ENCODE measurements at regions not wholly inside any gene's neighbourhood (a gene's known extent, or its start where the extent isn't known, plus 50 kb on each side); places are given as distances from the start of the nearest gene placed in this dataset.
A peak's percentile ranks its signal among the peaks of the same experiment; 100 is the strongest.

GRCh38 chr2:18792226-18792629, 202.9 kb upstream of the NT5C1B start:
- H3K4me1 ChIP-seq (ENCODE audit: low read depth), result no peaks in the 10 kb centered on the region
- H3K4me3 ChIP-seq, result no peak overlapping the region
- DNase-seq, result no peak
- intact Hi-C loops (cut with DNase I, micrococcal nuclease), result no loop called here
- no peak for ATAC-seq
- H3K9me3 ChIP-seq, result no peaks in the 10 kb centered on the region
- TF ChIP-seq, protein P1, sequence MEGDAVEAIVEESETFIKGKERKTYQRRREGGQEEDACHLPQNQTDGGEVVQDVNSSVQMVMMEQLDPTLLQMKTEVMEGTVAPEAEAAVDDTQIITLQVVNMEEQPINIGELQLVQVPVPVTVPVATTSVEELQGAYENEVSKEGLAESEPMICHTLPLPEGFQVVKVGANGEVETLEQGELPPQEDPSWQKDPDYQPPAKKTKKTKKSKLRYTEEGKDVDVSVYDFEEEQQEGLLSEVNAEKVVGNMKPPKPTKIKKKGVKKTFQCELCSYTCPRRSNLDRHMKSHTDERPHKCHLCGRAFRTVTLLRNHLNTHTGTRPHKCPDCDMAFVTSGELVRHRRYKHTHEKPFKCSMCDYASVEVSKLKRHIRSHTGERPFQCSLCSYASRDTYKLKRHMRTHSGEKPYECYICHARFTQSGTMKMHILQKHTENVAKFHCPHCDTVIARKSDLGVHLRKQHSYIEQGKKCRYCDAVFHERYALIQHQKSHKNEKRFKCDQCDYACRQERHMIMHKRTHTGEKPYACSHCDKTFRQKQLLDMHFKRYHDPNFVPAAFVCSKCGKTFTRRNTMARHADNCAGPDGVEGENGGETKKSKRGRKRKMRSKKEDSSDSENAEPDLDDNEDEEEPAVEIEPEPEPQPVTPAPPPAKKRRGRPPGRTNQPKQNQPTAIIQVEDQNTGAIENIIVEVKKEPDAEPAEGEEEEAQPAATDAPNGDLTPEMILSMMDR (IDR thresholded peaks at IDR 0.05), result no peak
- no peaks in the 10 kb centered on the region for H3K36me3 ChIP-seq (ENCODE audit: low read depth)

DNA sequence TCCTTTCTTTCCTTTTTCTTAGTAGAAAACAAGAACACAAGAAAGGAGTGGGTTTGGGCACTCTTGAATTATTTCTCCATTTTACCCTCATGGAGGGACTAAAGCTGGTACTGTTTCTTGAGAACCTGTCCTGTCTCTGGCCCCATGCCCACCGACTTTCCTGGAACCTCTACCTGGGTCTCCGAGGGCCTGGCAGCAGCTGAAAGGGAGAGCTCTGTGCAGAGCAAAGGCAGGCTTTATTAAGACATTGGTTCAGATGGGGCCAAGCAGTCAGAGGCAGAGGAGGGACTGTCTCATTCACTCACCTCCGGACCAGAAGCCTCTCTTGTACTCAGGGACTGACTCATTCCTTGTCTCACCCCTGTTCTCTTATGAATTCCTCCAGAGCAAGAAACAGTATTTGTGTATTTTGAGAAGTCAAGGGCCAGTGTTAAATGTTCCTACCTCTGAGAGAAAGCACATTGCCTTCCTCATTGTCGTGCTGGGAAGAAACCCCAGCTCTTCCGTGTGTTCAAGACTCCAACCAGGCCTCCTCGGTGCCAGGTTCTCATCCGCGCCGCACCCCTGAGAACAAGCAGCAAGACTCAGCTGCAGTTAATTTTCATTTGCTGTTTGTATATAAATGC, 201.9 kb upstream of the NT5C1B start:
- intact Hi-C loops (cut with DNase I, micrococcal nuclease), result no loop called here
- Histone ChIP-seq H3K4me1 (ENCODE audit: low read depth) (no peaks in the 10 kb centered on the region), H3K4me3 (no peak overlapping the region), H3K36me3 (ENCODE audit: low read depth) (no peaks in the 10 kb centered on the region), H3K9me3 (no peaks in the 10 kb centered on the region)
- ATAC-seq, result no peak
- no peak for DNase-seq
- TF ChIP-seq, protein P1 (IDR thresholded peaks at IDR 0.05), result no peak

DNA sequence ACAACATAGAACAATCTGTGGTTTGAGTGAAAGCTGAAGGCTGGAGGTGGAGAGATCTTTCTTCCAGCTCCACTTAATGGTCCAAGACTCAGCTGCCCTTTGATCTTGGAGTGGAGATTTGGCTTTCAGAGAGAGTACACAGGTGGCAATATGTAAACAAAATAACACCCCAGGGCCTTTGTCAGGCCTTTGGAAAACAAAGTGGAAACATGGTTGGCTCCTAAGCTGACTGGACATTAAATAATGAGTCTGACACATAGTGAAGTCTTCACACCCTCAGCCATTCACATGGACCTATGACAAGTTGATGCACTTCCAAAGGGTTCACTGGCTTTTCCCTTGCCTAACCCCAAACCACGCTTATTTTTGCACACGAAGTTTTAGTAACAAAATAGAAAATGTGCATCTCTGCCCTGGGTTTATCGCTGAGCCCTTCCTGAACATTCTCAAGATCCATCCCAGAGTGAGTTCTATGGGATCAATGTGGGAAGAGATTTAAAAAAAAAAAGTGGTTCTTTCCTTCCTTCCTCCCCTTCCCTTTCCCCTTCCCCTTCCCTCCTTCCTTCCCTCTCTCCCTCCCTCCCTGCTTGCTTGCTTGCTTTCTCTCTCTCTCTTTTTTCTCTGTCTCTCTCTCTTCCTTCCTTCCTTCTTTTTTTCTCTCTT, 201.3 kb upstream of the NT5C1B start:
- DNase-seq (no peak), ATAC-seq (no peak)
- Histone ChIP-seq H3K36me3 (ENCODE audit: low read depth) (no peaks in the 10 kb centered on the region), H3K9me3 (no peaks in the 10 kb centered on the region), H3K4me1 (ENCODE audit: low read depth) (no peaks in the 10 kb centered on the region), H3K4me3 (no peak overlapping the region)
- TF ChIP-seq, protein P1 (IDR thresholded peaks at IDR 0.05), result no peak
- intact Hi-C loops (cut with DNase I, micrococcal nuclease), result no loop called here

DNA sequence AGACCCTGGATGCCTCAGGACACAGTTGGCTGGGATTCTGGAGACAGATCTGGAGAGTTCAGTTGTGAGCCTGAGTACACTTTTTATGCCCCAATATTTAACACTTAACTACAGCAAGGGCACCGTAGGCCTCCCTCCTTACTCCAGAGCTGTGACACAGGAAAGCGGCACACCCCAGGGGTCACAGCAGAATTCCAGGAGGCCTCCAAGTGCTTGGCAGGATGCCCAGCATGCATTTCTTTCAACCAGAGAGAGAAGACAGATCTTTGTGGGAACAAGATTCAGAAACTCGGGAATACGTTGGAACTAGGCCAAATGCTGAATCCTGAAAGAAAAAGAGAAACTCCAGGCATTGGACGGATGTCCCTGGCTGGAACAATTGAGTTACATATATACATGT, 199.2 kb upstream of the NT5C1B start:
- no peak overlapping the region for H3K4me3 ChIP-seq
- H3K36me3 ChIP-seq (ENCODE audit: low read depth), result no peaks in the 10 kb centered on the region
- intact Hi-C loops (cut with DNase I, micrococcal nuclease), result no loop called here
- H3K9me3 ChIP-seq, result no peaks in the 10 kb centered on the region
- TF ChIP-seq, protein P1 (IDR thresholded peaks at IDR 0.05), result no peak
- no peak for ATAC-seq
- peak in 1 of 3 donors; percentile 2 for DNase-seq
- no peaks in the 10 kb centered on the region for H3K4me1 ChIP-seq (ENCODE audit: low read depth)

GRCh38 chr2:18787726-18788125, 198.4 kb upstream of the NT5C1B start:
- TF ChIP-seq, protein P1 (IDR thresholded peaks at IDR 0.05), result no peak
- Histone ChIP-seq H3K4me3 (no peak overlapping the region), H3K9me3 (no peaks in the 10 kb centered on the region), H3K4me1 (ENCODE audit: low read depth) (no peaks in the 10 kb centered on the region), H3K36me3 (ENCODE audit: low read depth) (no peaks in the 10 kb centered on the region)
- no peak for DNase-seq
- no peak for ATAC-seq
- intact Hi-C loops (cut with DNase I, micrococcal nuclease), result no loop called here
